Muscle layer of duodenum (tissue), 2 donors: ENCODE measurements at regions not wholly inside any gene's neighbourhood (a gene's known extent, or its start where the extent isn't known, plus 50 kb on each side); places are given as distances from the start of the nearest gene placed in this dataset.
"Not testable (repeated sequence)": the region's sequence is repeated elsewhere in the genome, so short reads cannot be mapped to it uniquely, and the experiment has no call there.

Experiments
- H3K27ac ChIP-seq: one replicate; pipeline ENCODE4 v1.7.0; 2013; ENCODE audit warnings: mild to moderate bottlenecking, low read length
- H3K27me3 ChIP-seq: one replicate; pipeline ENCODE4 v1.7.0; 2013; ENCODE audit warnings: low read depth, mild to moderate bottlenecking, control low read depth, low read length
- H3K36me3 ChIP-seq, 2 donors: one replicate each; pipeline ENCODE4 v1.7.0; 2013; ENCODE audit warnings: low read length in 2 of 2, control low read depth in 1 of 2, mild to moderate bottlenecking in 1 of 2; ENCODE audit not compliant: insufficient read depth in 2 of 2, control insufficient read depth in 1 of 2
- H3K4me1 ChIP-seq, 2 donors: one replicate each; pipeline ENCODE4 v1.7.0; 2013; ENCODE audit warnings: low read length in 2 of 2, mild to moderate bottlenecking in 2 of 2, control low read depth in 1 of 2, moderate library complexity in 1 of 2; ENCODE audit not compliant: insufficient read depth in 2 of 2, control insufficient read depth in 1 of 2
- H3K4me3 ChIP-seq, 2 donors: one replicate each; pipeline ENCODE4 v1.7.0; 2013; ENCODE audit warnings: low read length in 2 of 2, low read depth in 1 of 2, mild to moderate bottlenecking in 1 of 2
- H3K9me3 ChIP-seq, 2 donors: one replicate each; pipeline ENCODE4 v1.7.0; 2013; ENCODE audit warnings: low read length in 2 of 2, control low read depth in 1 of 2, mild to moderate bottlenecking in 1 of 2; ENCODE audit not compliant: control insufficient read depth in 1 of 2
- donor health status: healthy.

GRCh38 chr18:14945286-14945685 lies 197.3 kb downstream of the ANKRD30B start:
- H3K27me3 ChIP-seq, result no peaks in the 10 kb centered on the region
- no peaks in the 10 kb centered on the region for H3K36me3 ChIP-seq
- no peak overlapping the region for H3K27ac ChIP-seq
- no peaks in the 10 kb centered on the region for H3K9me3 ChIP-seq
- H3K4me3 ChIP-seq, result no peak overlapping the region
- no peaks in the 10 kb centered on the region for H3K4me1 ChIP-seq

- Histone ChIP-seq H3K4me1 (no peaks in the 10 kb centered on the region), H3K4me3 (no peak overlapping the region), H3K27me3 (no peaks in the 10 kb centered on the region), H3K36me3 (no peaks in the 10 kb centered on the region), H3K9me3 (no peaks in the 10 kb centered on the region), H3K27ac (no peak overlapping the region)
Measured at GRCh38 chr18:14945984-14946383, 198.0 kb downstream of the ANKRD30B start.

- not testable (repeated sequence) for H3K27ac ChIP-seq, H3K9me3 ChIP-seq, H3K27me3 ChIP-seq, H3K4me3 ChIP-seq, H3K36me3 ChIP-seq, H3K4me1 ChIP-seq
Measured at GRCh38 chr18:14946741-14947470, 198.9 kb downstream of the ANKRD30B start.

GRCh38 chr18:14947482-14948162 lies 199.7 kb downstream of the ANKRD30B start:
- no peaks in the 10 kb centered on the region for H3K4me1 ChIP-seq
- no peaks in the 10 kb centered on the region for H3K27me3 ChIP-seq
- no peak overlapping the region for H3K4me3 ChIP-seq
- no peaks in the 10 kb centered on the region for H3K9me3 ChIP-seq
- H3K27ac ChIP-seq, result no peak overlapping the region
- H3K36me3 ChIP-seq, result no peaks in the 10 kb centered on the region

GRCh38 chr18:14948163-14948540 lies 200.2 kb downstream of the ANKRD30B start:
- Histone ChIP-seq H3K4me3 (no peak overlapping the region), H3K27me3 (no peaks in the 10 kb centered on the region), H3K4me1 (no peaks in the 10 kb centered on the region), H3K36me3 (no peaks in the 10 kb centered on the region), H3K9me3 (no peaks in the 10 kb centered on the region), H3K27ac (no peak overlapping the region)

- H3K27ac ChIP-seq, result no peak overlapping the region
Measured at GRCh38 chr18:14949800-14950664, 202.1 kb downstream of the ANKRD30B start.

GRCh38 chr18:14952444-14953077 lies 204.6 kb downstream of the ANKRD30B start:
- H3K4me1 ChIP-seq, H3K27me3 ChIP-seq, H3K9me3 ChIP-seq, H3K4me3 ChIP-seq, H3K36me3 ChIP-seq, H3K27ac ChIP-seq: not testable (repeated sequence)

More at GRCh38 chr18:14949800-14950664, 202.1 kb downstream of the ANKRD30B start:
- Histone ChIP-seq H3K4me3 (no peak overlapping the region), H3K27me3 (no peaks in the 10 kb centered on the region), H3K4me1 (no peaks in the 10 kb centered on the region), H3K9me3 (no peaks in the 10 kb centered on the region), H3K36me3 (no peaks in the 10 kb centered on the region)

GRCh38 chr18:14958701-14959100 lies 210.7 kb downstream of the ANKRD30B start:
- Histone ChIP-seq H3K27me3 (no peaks in the 10 kb centered on the region), H3K27ac (no peak overlapping the region), H3K4me1 (no peaks in the 10 kb centered on the region), H3K4me3 (no peak overlapping the region), H3K36me3 (no peaks in the 10 kb centered on the region), H3K9me3 (no peaks in the 10 kb centered on the region)

- H3K4me1 ChIP-seq, result no peaks in the 10 kb centered on the region
- no peaks in the 10 kb centered on the region for H3K9me3 ChIP-seq
- H3K4me3 ChIP-seq, result no peak overlapping the region
- no peak overlapping the region for H3K27ac ChIP-seq
- H3K36me3 ChIP-seq, result no peaks in the 10 kb centered on the region
- H3K27me3 ChIP-seq, result no peaks in the 10 kb centered on the region
Measured at GRCh38 chr18:14959550-14959949, 211.6 kb downstream of the ANKRD30B start.

- Histone ChIP-seq H3K27me3 (no peaks in the 10 kb centered on the region), H3K27ac (no peak overlapping the region), H3K9me3 (no peaks in the 10 kb centered on the region), H3K4me1 (no peaks in the 10 kb centered on the region), H3K36me3 (no peaks in the 10 kb centered on the region), H3K4me3 (no peak overlapping the region)
Measured at GRCh38 chr18:14961991-14962390, 214.0 kb downstream of the ANKRD30B start.

- Histone ChIP-seq H3K4me1 (no peaks in the 10 kb centered on the region), H3K9me3 (no peaks in the 10 kb centered on the region), H3K4me3 (no peak overlapping the region), H3K36me3 (no peaks in the 10 kb centered on the region), H3K27me3 (no peaks in the 10 kb centered on the region), H3K27ac (no peak overlapping the region)
Measured at GRCh38 chr18:14962626-14963025, 214.7 kb downstream of the ANKRD30B start.
